ENCODE measurements at regions not wholly inside any gene's neighbourhood (a gene's known extent, or its start where the extent isn't known, plus 50 kb on each side); places are given as distances from the start of the nearest gene placed in this dataset.

DNA sequence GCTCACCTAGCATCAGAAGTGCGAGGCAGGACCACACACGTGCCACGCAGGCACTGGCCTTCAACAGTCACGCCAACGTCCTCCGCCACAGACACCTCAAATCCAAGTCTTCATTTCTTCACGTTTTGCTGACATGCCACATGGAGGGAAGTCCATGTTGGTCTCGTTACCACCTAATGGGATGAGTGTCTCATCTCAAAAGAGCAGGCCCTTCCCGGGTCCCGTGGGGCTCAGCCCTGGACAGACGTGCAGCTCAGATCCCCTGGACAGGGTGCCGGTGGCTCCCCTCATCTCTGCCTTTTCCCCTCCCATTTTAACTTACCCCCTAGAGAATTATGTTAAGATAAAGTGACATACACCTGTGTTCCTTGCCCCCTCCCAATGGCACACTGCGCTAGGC lies 76.8 kb downstream of the MRPL36 start:
- TF ChIP-seq EZH2 (IDR thresholded peaks at IDR 0.05; ENCODE audit: low read length, unreplicated experiment) (no peak), EZH2phosphoT487 (IDR thresholded peaks at IDR 0.05; ENCODE audit: borderline replicate concordance, low read length) (no peak)
- TF ChIP-seq, protein P1, sequence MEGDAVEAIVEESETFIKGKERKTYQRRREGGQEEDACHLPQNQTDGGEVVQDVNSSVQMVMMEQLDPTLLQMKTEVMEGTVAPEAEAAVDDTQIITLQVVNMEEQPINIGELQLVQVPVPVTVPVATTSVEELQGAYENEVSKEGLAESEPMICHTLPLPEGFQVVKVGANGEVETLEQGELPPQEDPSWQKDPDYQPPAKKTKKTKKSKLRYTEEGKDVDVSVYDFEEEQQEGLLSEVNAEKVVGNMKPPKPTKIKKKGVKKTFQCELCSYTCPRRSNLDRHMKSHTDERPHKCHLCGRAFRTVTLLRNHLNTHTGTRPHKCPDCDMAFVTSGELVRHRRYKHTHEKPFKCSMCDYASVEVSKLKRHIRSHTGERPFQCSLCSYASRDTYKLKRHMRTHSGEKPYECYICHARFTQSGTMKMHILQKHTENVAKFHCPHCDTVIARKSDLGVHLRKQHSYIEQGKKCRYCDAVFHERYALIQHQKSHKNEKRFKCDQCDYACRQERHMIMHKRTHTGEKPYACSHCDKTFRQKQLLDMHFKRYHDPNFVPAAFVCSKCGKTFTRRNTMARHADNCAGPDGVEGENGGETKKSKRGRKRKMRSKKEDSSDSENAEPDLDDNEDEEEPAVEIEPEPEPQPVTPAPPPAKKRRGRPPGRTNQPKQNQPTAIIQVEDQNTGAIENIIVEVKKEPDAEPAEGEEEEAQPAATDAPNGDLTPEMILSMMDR (conservative IDR thresholded peaks at IDR 0.05; ENCODE audit: low read depth, low read length), result no peak
